H1 (cell line): ENCODE measurements at regions not wholly inside any gene's neighbourhood (a gene's known extent, or its start where the extent isn't known, plus 50 kb on each side); places are given as distances from the start of the nearest gene placed in this dataset.
A peak's percentile ranks its signal among the peaks of the same experiment; 100 is the strongest.

ENCODE experiments used
- CTCF ChIA-PET: fragments of 300-600 bp; sonication (Branson Sonifier 250); formaldehyde crosslinking; loops from one replicate; lab custom pipeline; 2021; ENCODE audit not compliant: partially characterized antibody; lab: Charles Lee
- POLR2A ChIA-PET: fragments of 300-600 bp; sonication (Branson Sonifier 250); formaldehyde crosslinking; loops from one replicate; lab custom pipeline; 2021; ENCODE audit warnings: inconsistent platforms; ENCODE audit not compliant: partially characterized antibody; lab: Charles Lee
- DNase-seq, 2 experiments: peaks; one replicate each; pipeline versions ENCODE4 v3.0.0 to v3.0.0-alpha.2; 2010 to 2022; ENCODE audit warnings: low spot score in 2 of 2, low read depth in 1 of 2, mixed read lengths in 1 of 2
- FAIRE-seq: peaks from 2 replicates; lab custom pipeline; 2011; peaks lifted over from hg19 to GRCh38; lab: Jason Lieb, UNC
- H2AFZ ChIP-seq: 2 replicates; pipeline ENCODE4 v1.8.1; 2012; ENCODE audit warnings: low read length, inconsistent platforms
- H2AK5ac ChIP-seq: 2 replicates; pipeline ENCODE4 v1.6.1; 2013; ENCODE audit warnings: low read depth, low read length
- H2BK120ac ChIP-seq: replicated peaks from 2 replicates; pipeline ENCODE3; 2013; ENCODE audit warnings: low read depth, low read length, inconsistent platforms
- H2BK12ac ChIP-seq: 2 replicates; pipeline ENCODE4 v1.6.1; 2013; ENCODE audit warnings: low read depth, low read length
- H2BK15ac ChIP-seq: 2 replicates; pipeline ENCODE4 v1.6.1; 2013; ENCODE audit warnings: low read length
- H2BK20ac ChIP-seq: 2 replicates; pipeline ENCODE4 v1.6.1; 2013; ENCODE audit warnings: low read length
- H2BK5ac ChIP-seq: 2 replicates; pipeline ENCODE4 v1.6.1; 2013; ENCODE audit warnings: low read depth, low read length
- H3K14ac ChIP-seq: 2 replicates; pipeline ENCODE4 v1.6.1; 2013; ENCODE audit warnings: inconsistent platforms; ENCODE audit not compliant: insufficient read length
- H3K18ac ChIP-seq: 2 replicates; pipeline ENCODE4 v1.6.1; 2013; ENCODE audit warnings: low read length; ENCODE audit errors: extremely low read depth
- H3K23ac ChIP-seq: 2 replicates; pipeline ENCODE4 v1.6.1; 2013; ENCODE audit warnings: inconsistent platforms; ENCODE audit not compliant: insufficient read length
- H3K23me2 ChIP-seq: 2 replicates; pipeline ENCODE4 v1.6.1; 2013; ENCODE audit warnings: low read depth, low read length
- H3K27ac ChIP-seq: 2 replicates; pipeline ENCODE4 v1.6.1; 2011; ENCODE audit warnings: low read depth, low read length, inconsistent platforms
- H3K27me3 ChIP-seq, 4 experiments: replicated peaks in 1 of 4; 1 replicate in 1 of 4; 2 replicates in 3 of 4; pipeline versions ENCODE4 v1.6.1 to v1.8.1; 2011 to 2013; ENCODE audit warnings: low read length in 3 of 4, mild to moderate bottlenecking in 3 of 4, inconsistent platforms in 2 of 4, mixed read lengths in 2 of 4, moderate library complexity in 1 of 4; ENCODE audit not compliant: control insufficient read depth in 3 of 4, insufficient read depth in 3 of 4; ENCODE audit errors: extremely low read depth in 1 of 4
- H3K36me3 ChIP-seq, 4 experiments: 2 replicates each; pipeline versions ENCODE4 v1.6.1 to v1.8.1; 2011 to 2013; ENCODE audit warnings: mild to moderate bottlenecking in 4 of 4, low read length in 3 of 4, moderate library complexity in 2 of 4, control low read depth in 1 of 4, inconsistent platforms in 1 of 4; ENCODE audit not compliant: insufficient read depth in 4 of 4, control insufficient read depth in 2 of 4
- H3K4ac ChIP-seq: replicated peaks from 2 replicates; pipeline ENCODE3; 2013; ENCODE audit warnings: low read length, low read depth, mixed read lengths, inconsistent platforms; ENCODE audit not compliant: insufficient read length
- H3K4me1 ChIP-seq, 4 experiments: replicated peaks in 1 of 4; 1 replicate in 1 of 4; 2 replicates in 3 of 4; pipeline versions ENCODE4 v1.6.1 to v1.8.1; 2011 to 2013; ENCODE audit warnings: low read length in 3 of 4, inconsistent platforms in 2 of 4, mixed read lengths in 1 of 4; ENCODE audit not compliant: insufficient read depth in 4 of 4, control insufficient read depth in 3 of 4
- H3K4me2 ChIP-seq, 2 experiments: 2 replicates each; pipeline versions ENCODE4 v1.6.1 to v1.8.1; 2011 to 2013; ENCODE audit warnings: low read depth in 2 of 2, low read length in 2 of 2, control low read depth in 1 of 2, inconsistent platforms in 1 of 2, mild to moderate bottlenecking in 1 of 2; ENCODE audit not compliant: insufficient read depth in 1 of 2
- H3K4me3 ChIP-seq, 4 experiments: fragments of 200-600, 300-600 bp in 1 of 4; sonication (generic), shearing (Covaris generic), sonication (Bioruptor Twin) in 1 of 4; 2 replicates each; pipeline versions ENCODE4 v1.5.1 to v1.8.1; 2011 to 2016; ENCODE audit warnings: low read length in 4 of 4, low read depth in 3 of 4, control low read depth in 2 of 4, inconsistent platforms in 2 of 4, mild to moderate bottlenecking in 2 of 4, mixed read lengths in 1 of 4, moderate library complexity in 1 of 4; ENCODE audit not compliant: insufficient read depth in 2 of 4; ENCODE audit errors: extremely low read depth in 1 of 4
- H3K56ac ChIP-seq: replicated peaks from 2 replicates; pipeline ENCODE3; 2013; ENCODE audit warnings: low read depth, mild to moderate bottlenecking, mixed read lengths, low read length, inconsistent platforms; ENCODE audit not compliant: insufficient read length
- H3K79me1 ChIP-seq: 2 replicates; pipeline ENCODE4 v1.6.1; 2013; ENCODE audit warnings: low read depth, low read length, control low read depth
- H3K79me2 ChIP-seq, 2 experiments: 2 replicates each; pipeline versions ENCODE4 v1.6.1 to v1.8.1; 2012 to 2013; ENCODE audit warnings: low read length in 2 of 2, mild to moderate bottlenecking in 2 of 2, inconsistent platforms in 1 of 2; ENCODE audit not compliant: insufficient read depth in 2 of 2, control insufficient read depth in 1 of 2
- H3K9ac ChIP-seq, 4 experiments: replicated peaks in 1 of 4; 1 replicate in 1 of 4; 2 replicates in 3 of 4; pipeline versions ENCODE4 v1.6.1 to v1.8.1; 2011 to 2013; ENCODE audit warnings: low read depth in 3 of 4, low read length in 3 of 4, control low read depth in 2 of 4, mild to moderate bottlenecking in 2 of 4, moderate library complexity in 2 of 4, inconsistent platforms in 1 of 4; ENCODE audit errors: extremely low read depth in 1 of 4
- H3K9me3 ChIP-seq, 2 experiments: 2 replicates each; pipeline versions ENCODE4 v1.6.1 to v1.8.1; 2012 to 2013; ENCODE audit warnings: mild to moderate bottlenecking in 2 of 2, moderate library complexity in 2 of 2, control low read depth in 1 of 2, inconsistent platforms in 1 of 2, low read depth in 1 of 2, low read length in 1 of 2, mixed read lengths in 1 of 2; ENCODE audit not compliant: insufficient read depth in 2 of 2
- H4K20me1 ChIP-seq, 2 experiments: replicated peaks in 1 of 2; 2 replicates each; pipeline versions ENCODE3 to v1.8.1; 2011 to 2013; ENCODE audit warnings: inconsistent platforms in 2 of 2, low read length in 2 of 2, mild to moderate bottlenecking in 1 of 2; ENCODE audit not compliant: insufficient read depth in 2 of 2, control insufficient read depth in 1 of 2
- H4K5ac ChIP-seq: 2 replicates; pipeline ENCODE4 v1.6.1; 2013; ENCODE audit warnings: low read length, low read depth, mixed read lengths, inconsistent platforms; ENCODE audit not compliant: insufficient read length
- H4K8ac ChIP-seq: 2 replicates; pipeline ENCODE4 v1.8.0; 2013; ENCODE audit warnings: mild to moderate bottlenecking, moderate library complexity, low read length, inconsistent platforms; ENCODE audit not compliant: insufficient read depth; ENCODE audit errors: extremely low read depth
- H4K91ac ChIP-seq: replicated peaks from 2 replicates; pipeline ENCODE3; 2013; ENCODE audit warnings: low read length, mixed read lengths, inconsistent platforms; ENCODE audit not compliant: insufficient read length
- BCL11A ChIP-seq, 2 experiments: IDR thresholded peaks; one replicate each; pipeline ENCODE4 v1.6.1; 2011; ENCODE audit warnings: low read depth in 2 of 2, low read length in 2 of 2, mild to moderate bottlenecking in 2 of 2
- WGBS, 2 experiments: shearing (Covaris generic) in 1 of 2; methylation state at CpG; one replicate each; pipeline versions ENCODE4 v1.1.6 to v1.1.7; 2013 to 2015; ENCODE audit warnings: low lambda C conversion rate in 2 of 2, mixed read lengths in 2 of 2, inconsistent platforms in 1 of 2, low coverage in 1 of 2, missing lambda C conversion rate in 1 of 2; ENCODE audit not compliant: insufficient replicate concordance in 2 of 2, insufficient coverage in 1 of 2, insufficient read length in 1 of 2; ENCODE audit errors: extremely low coverage in 1 of 2, missing lambda C conversion rate in 1 of 2; 5-methylcytosine and 5-hydroxymethylcytosine counted together
- TF ChIP-seq, protein P1 (sequence below): IDR thresholded peaks from 2 replicates; pipeline ENCODE4 v1.6.1; 2012; ENCODE audit warnings: low read length, inconsistent platforms

DNA sequence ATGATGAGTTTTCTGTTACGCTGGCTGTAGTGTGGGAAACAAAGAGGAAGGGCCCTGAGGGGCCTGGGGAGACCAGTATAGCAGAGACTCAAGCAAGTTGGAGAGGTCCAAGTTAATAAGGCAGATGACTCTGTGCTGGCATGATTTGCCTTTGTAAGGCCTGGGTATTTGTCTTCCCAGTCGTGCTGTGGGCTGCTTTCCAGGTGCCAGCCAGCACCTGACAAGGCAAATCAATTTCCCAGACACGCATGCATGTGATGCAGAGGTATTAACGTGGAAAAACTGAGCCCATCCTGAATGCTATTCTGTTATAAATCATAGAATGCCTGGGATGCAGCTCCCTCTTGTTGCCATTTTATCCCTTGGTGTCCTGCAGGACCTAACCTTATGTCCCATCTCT, 175.6 kb downstream of the MFSD1 start:
- CTCF ChIA-PET = interaction anchor here (0.8 to 1.0 kb wide), 2 partner anchors 60 to 65 kb away, joined by 4 read pairs; no protein-coding TSS in a partner anchor
- Histone ChIP-seq H3K4ac (no peak overlapping the region), H4K8ac (no peak overlapping the region), H2BK120ac (no peak overlapping the region), H2BK20ac (no peak overlapping the region), H2BK12ac (no peak overlapping the region), H3K9ac (no peak overlapping the region), H3K27ac (no peak overlapping the region), H3K4me3 (no peak overlapping the region), H4K20me1 (no peaks in the 10 kb centered on the region), H2AK5ac (no peak overlapping the region), H2BK5ac (no peak overlapping the region), H3K23ac (no peak overlapping the region), H3K36me3 (no peaks in the 10 kb centered on the region), H3K4me2 (no peak overlapping the region), H3K79me1 (no peaks in the 10 kb centered on the region), H2BK15ac (no peak overlapping the region), H3K56ac (no peak overlapping the region), H3K79me2 (no peaks in the 10 kb centered on the region), H3K23me2 (no peaks in the 10 kb centered on the region), H2AFZ (0 out of 2 replicates have a peak overlapping the region, but pooled peaks have one; percentile 23), H3K4me1 (no peaks in the 10 kb centered on the region; a peak in 1 of 7 replicates), H3K14ac (no peak overlapping the region), H3K9me3 (no peaks in the 10 kb centered on the region), H3K27me3 (no peaks in the 10 kb centered on the region), H4K5ac (no peak overlapping the region), H4K91ac (no peak overlapping the region), H3K18ac (no peak overlapping the region)
- WGBS, 2 experiments = 89% methylated on average over 4 of the region's 4 CpGs; no CpG with 5 or more reads in 1 of the 2 experiments
- POLR2A ChIA-PET = no interaction called here
- FAIRE-seq = no peak
- DNase-seq = no peak
- TF ChIP-seq, protein P1, sequence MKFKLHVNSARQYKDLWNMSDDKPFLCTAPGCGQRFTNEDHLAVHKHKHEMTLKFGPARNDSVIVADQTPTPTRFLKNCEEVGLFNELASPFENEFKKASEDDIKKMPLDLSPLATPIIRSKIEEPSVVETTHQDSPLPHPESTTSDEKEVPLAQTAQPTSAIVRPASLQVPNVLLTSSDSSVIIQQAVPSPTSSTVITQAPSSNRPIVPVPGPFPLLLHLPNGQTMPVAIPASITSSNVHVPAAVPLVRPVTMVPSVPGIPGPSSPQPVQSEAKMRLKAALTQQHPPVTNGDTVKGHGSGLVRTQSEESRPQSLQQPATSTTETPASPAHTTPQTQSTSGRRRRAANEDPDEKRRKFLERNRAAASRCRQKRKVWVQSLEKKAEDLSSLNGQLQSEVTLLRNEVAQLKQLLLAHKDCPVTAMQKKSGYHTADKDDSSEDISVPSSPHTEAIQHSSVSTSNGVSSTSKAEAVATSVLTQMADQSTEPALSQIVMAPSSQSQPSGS = no peak
- TF ChIP-seq BCL11A (IDR thresholded peaks at IDR 0.05; ENCODE audit: low read depth in 2 of 2, low read length in 2 of 2) = no peak
